GM18505 (cell line): ENCODE measurements at regions not wholly inside any gene's neighbourhood (a gene's known extent, or its start where the extent isn't known, plus 50 kb on each side); places are given as distances from the start of the nearest gene placed in this dataset.

ENCODE experiments used
- ATAC-seq: cut with Tn5 transposase; IDR thresholded peaks from one replicate; pipeline ENCODE4 v1.9.1; 2021; ENCODE audit not compliant: unreplicated experiment
- POLR2A ChIP-seq: IDR thresholded peaks from 4 replicates; pipeline ENCODE4 v1.6.1; 2011; ENCODE audit warnings: borderline replicate concordance; ENCODE audit not compliant: insufficient read depth, insufficient read length; ENCODE audit errors: extremely low read depth

- no peak for TF ChIP-seq POLR2A
- ATAC-seq, result no peak
Measured at GRCh38 chr19:32257326-32258073, 87.9 kb upstream of the ZNF507 start.

- TF ChIP-seq POLR2A, result no peak
- no peak for ATAC-seq
Measured at GRCh38 chr19:32258167-32258566, 87.2 kb upstream of the ZNF507 start.

GRCh38 chr19:32264568-32264967, 80.8 kb upstream of the ZNF507 start:
- no peak for TF ChIP-seq POLR2A
- no peak for ATAC-seq

- no peak for TF ChIP-seq POLR2A
- no peak for ATAC-seq
Measured at GRCh38 chr19:32265995-32266394, 79.4 kb upstream of the ZNF507 start.

GRCh38 chr19:32266460-32266859, 79.0 kb upstream of the ZNF507 start:
- no peak for ATAC-seq
- TF ChIP-seq POLR2A, result no peak

GRCh38 chr19:32268381-32268780, 77.0 kb upstream of the ZNF507 start:
- no peak for TF ChIP-seq POLR2A
- ATAC-seq, result no peak

- ATAC-seq, result no peak
Measured at GRCh38 chr19:32269831-32270230, 75.6 kb upstream of the ZNF507 start.

GRCh38 chr19:32273483-32273882, 71.9 kb upstream of the ZNF507 start:
- ATAC-seq, result no peak
- no peak for TF ChIP-seq POLR2A

More at GRCh38 chr19:32269831-32270230, 75.6 kb upstream of the ZNF507 start:
- TF ChIP-seq POLR2A, result no peak

GRCh38 chr19:32287086-32287485, 58.3 kb upstream of the ZNF507 start:
- TF ChIP-seq POLR2A, result no peak
- no peak for ATAC-seq

GRCh38 chr19:32287811-32288227, 57.6 kb upstream of the ZNF507 start:
- ATAC-seq, result no peak
- no peak for TF ChIP-seq POLR2A

- TF ChIP-seq POLR2A, result no peak
- no peak for ATAC-seq
Measured at GRCh38 chr19:32289566-32290210, 55.7 kb upstream of the ZNF507 start.

- TF ChIP-seq POLR2A, result no peak
- no peak for ATAC-seq
Measured at GRCh38 chr19:32291876-32292275, 53.5 kb upstream of the ZNF507 start.

- ATAC-seq, result no peak
- TF ChIP-seq POLR2A, result no peak
Measured at GRCh38 chr19:32294871-32295438, 50.5 kb upstream of the ZNF507 start.
